ENCODE measurements at regions not wholly inside any gene's neighbourhood (a gene's known extent, or its start where the extent isn't known, plus 50 kb on each side); places are given as distances from the start of the nearest gene placed in this dataset.

- H3K36me3 ChIP-seq (replicated peaks in 1 of 2; ENCODE audit: control insufficient read depth in 1 of 2, insufficient read depth in 2 of 2, low read length in 2 of 2), result no peaks in the 10 kb centered on the region
- DNase-seq (ENCODE audit: low spot score) (no peak), ATAC-seq (no peak), FAIRE-seq (no peak)
- in situ Hi-C loops (cut with HindIII; ENCODE audit: extremely low pct_ligation_motif_present, low pct_unique_long_range_greater_than_20kb), result no loop called here
- H4K20me1 ChIP-seq (ENCODE audit: insufficient read depth, low read length), result no peaks in the 10 kb centered on the region
- no peaks in the 10 kb centered on the region for H3K27me3 ChIP-seq (ENCODE audit: control insufficient read depth in 1 of 2, insufficient read depth in 2 of 2, low read length in 2 of 2)
- no peak overlapping the region for H2AFZ ChIP-seq (ENCODE audit: low read length)
- no peak overlapping the region for H3K4me3 ChIP-seq (replicated peaks in 1 of 3; ENCODE audit: insufficient read depth in 1 of 3, low read depth in 2 of 3, low read length in 3 of 3)
- ChIA-PET POLR2A (no interaction called here), CTCF (ENCODE audit: low intra/inter-chr PET ratio, low total read pairs) (no interaction called here)
- no peaks in the 10 kb centered on the region for H3K9me3 ChIP-seq (ENCODE audit: low read length)
- WGBS (ENCODE audit: low lambda C conversion rate), result 0% methylated on average over 2 of the region's 3 CpGs
- no peak overlapping the region for H3K27ac ChIP-seq (ENCODE audit: extremely low read length, insufficient read depth, low read length)
- intact Hi-C loops (cut with micrococcal nuclease; ENCODE audit: unreplicated experiment), result no loop called here
- no peak overlapping the region for H3K4me2 ChIP-seq (ENCODE audit: low read depth, low read length)
- BruUV-seq (replicated peaks), result no TSS peak
- H3K79me2 ChIP-seq (ENCODE audit: insufficient read depth, low read length), result no peaks in the 10 kb centered on the region
- H3K9ac ChIP-seq (ENCODE audit: insufficient read depth, low read depth, low read length), result no peak overlapping the region
- no peak for TF ChIP-seq ZNF672 (CRISPR knock-in tag; IDR thresholded peaks at IDR 0.05)
- TF ChIP-seq CENPT (CRISPR knock-in tag; IDR thresholded peaks at IDR 0.05; ENCODE audit: low read depth), result no peak
- no peak for TF ChIP-seq NFE2 (CRISPR knock-in tag; IDR thresholded peaks at IDR 0.05)
- no peak for TF ChIP-seq FOXO4 (CRISPR knock-in tag; conservative IDR thresholded peaks at IDR 0.05)
- no peak for TF ChIP-seq HMG20B (CRISPR knock-in tag; conservative IDR thresholded peaks at IDR 0.05)
- no peaks in the 10 kb centered on the region for H3K4me1 ChIP-seq (ENCODE audit: insufficient read depth, low read length)
Measured at GRCh38 chr14:43341921-43342320, 1165.2 kb downstream of the FSCB start.

- H3K9me3 ChIP-seq (ENCODE audit: low read length), result peaks cover 7% of the 10 kb centered on the region; the same call in 1 of the 2 replicates
- no peak overlapping the region for H2AFZ ChIP-seq (ENCODE audit: low read length)
- 0% methylated on average over 1 of the region's 1 CpG for WGBS (ENCODE audit: low lambda C conversion rate)
- no peaks in the 10 kb centered on the region for H4K20me1 ChIP-seq (ENCODE audit: insufficient read depth, low read length)
- DNase-seq (ENCODE audit: low spot score), result no peak
- no peak for FAIRE-seq
- H3K4me2 ChIP-seq (ENCODE audit: low read depth, low read length), result no peak overlapping the region
- ChIA-PET POLR2A (no interaction called here), CTCF (ENCODE audit: low intra/inter-chr PET ratio, low total read pairs) (no interaction called here)
- ATAC-seq, result no peak
- TF ChIP-seq MAFK (conservative IDR thresholded peaks at IDR 0.05 in 1 of 2, IDR thresholded peaks at IDR 0.05 in 1 of 2; ENCODE audit: low read length in 2 of 2) (peak; percentile 41 to 78; a peak in 2 of 4 replicates), MAFF (IDR thresholded peaks at IDR 0.05; ENCODE audit: low read depth, low read length) (peak; percentile 60), IKZF5 (CRISPR knock-in tag; IDR thresholded peaks at IDR 0.05) (no peak)
- H3K27ac ChIP-seq (ENCODE audit: extremely low read length, insufficient read depth, low read length), result no peak overlapping the region
- in situ Hi-C loops (cut with HindIII; ENCODE audit: extremely low pct_ligation_motif_present, low pct_unique_long_range_greater_than_20kb), result no loop called here
- no peak overlapping the region for H3K4me3 ChIP-seq (replicated peaks in 1 of 3; ENCODE audit: insufficient read depth in 1 of 3, low read depth in 2 of 3, low read length in 3 of 3)
- no peaks in the 10 kb centered on the region for H3K79me2 ChIP-seq (ENCODE audit: insufficient read depth, low read length)
- no peak overlapping the region for H3K9ac ChIP-seq (ENCODE audit: insufficient read depth, low read depth, low read length)
- no peaks in the 10 kb centered on the region for H3K27me3 ChIP-seq (ENCODE audit: control insufficient read depth in 1 of 2, insufficient read depth in 2 of 2, low read length in 2 of 2)
- no peaks in the 10 kb centered on the region for H3K4me1 ChIP-seq (ENCODE audit: insufficient read depth, low read length)
- no TSS peak for BruUV-seq (replicated peaks)
- H3K36me3 ChIP-seq (replicated peaks in 1 of 2; ENCODE audit: control insufficient read depth in 1 of 2, insufficient read depth in 2 of 2, low read length in 2 of 2), result no peaks in the 10 kb centered on the region
- intact Hi-C loops (cut with micrococcal nuclease; ENCODE audit: unreplicated experiment), result no loop called here
Measured at GRCh38 chr14:43338713-43339112, 1168.4 kb downstream of the FSCB start.
